SJCRH30 (cell line): ENCODE measurements at regions not wholly inside any gene's neighbourhood (a gene's known extent, or its start where the extent isn't known, plus 50 kb on each side); places are given as distances from the start of the nearest gene placed in this dataset.
A peak's percentile ranks its signal among the peaks of the same experiment; 100 is the strongest.

Experiments used
- DNase-seq, 2 experiments: peaks; one replicate each; pipeline ENCODE4 v3.0.0-alpha.2; 2015 to 2020
- H3K27ac ChIP-seq: fragments of 250-450 bp; sonication (Bioruptor Pico); 2 replicates; pipeline ENCODE4 v1.5.1; 2020; ENCODE audit warnings: mild to moderate bottlenecking, moderate library complexity
- H3K27me3 ChIP-seq: fragments of 250-450 bp; sonication (Bioruptor Pico); 2 replicates; pipeline ENCODE4 v1.5.1; 2020; ENCODE audit warnings: mild to moderate bottlenecking, moderate library complexity
- H3K36me3 ChIP-seq: fragments of 250-450 bp; sonication (Bioruptor Pico); 2 replicates; pipeline ENCODE4 v1.5.1; 2020; ENCODE audit warnings: mild to moderate bottlenecking, moderate library complexity
- H3K4me1 ChIP-seq: fragments of 250-450 bp; sonication (Bioruptor Pico); 2 replicates; pipeline ENCODE4 v1.5.1; 2020; ENCODE audit warnings: mild to moderate bottlenecking, moderate library complexity
- H3K4me3 ChIP-seq: fragments of 250-450 bp; sonication (Bioruptor Pico); 2 replicates; pipeline ENCODE4 v1.5.1; 2020; ENCODE audit warnings: mild to moderate bottlenecking, moderate library complexity
- H3K9me3 ChIP-seq: fragments of 250-450 bp; sonication (Bioruptor Pico); replicated peaks from 2 replicates; pipeline ENCODE4 v1.5.1; 2020; ENCODE audit warnings: mild to moderate bottlenecking, moderate library complexity

DNA sequence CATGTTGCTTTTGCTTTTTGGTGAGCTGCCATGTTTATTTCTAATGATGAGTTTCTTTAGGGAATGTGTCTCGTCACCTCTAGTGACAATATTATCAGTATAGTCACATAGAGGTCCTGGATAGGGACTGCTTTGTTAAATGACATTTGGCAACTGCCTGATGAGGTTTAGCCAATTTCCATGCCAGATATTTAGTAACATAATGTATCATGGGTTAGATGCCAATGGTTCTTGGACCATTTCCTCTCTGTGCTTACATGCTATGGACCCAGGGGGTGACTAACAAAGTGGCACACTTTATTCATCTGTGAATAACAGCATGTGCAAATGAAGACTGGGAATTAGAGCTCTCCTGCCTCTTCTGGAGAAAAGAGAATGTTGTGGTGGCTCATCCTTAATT lies 56.2 kb upstream of the RAB27B start:
- no peaks in the 10 kb centered on the region for H3K36me3 ChIP-seq
- no peaks in the 10 kb centered on the region for H3K27me3 ChIP-seq
- H3K4me1 ChIP-seq: peaks cover 17% of the 10 kb centered on the region
- H3K4me3 ChIP-seq: no peak overlapping the region
- H3K9me3 ChIP-seq: no peaks in the 10 kb centered on the region
- H3K27ac ChIP-seq: no peak overlapping the region
- DNase-seq: no peak

DNA sequence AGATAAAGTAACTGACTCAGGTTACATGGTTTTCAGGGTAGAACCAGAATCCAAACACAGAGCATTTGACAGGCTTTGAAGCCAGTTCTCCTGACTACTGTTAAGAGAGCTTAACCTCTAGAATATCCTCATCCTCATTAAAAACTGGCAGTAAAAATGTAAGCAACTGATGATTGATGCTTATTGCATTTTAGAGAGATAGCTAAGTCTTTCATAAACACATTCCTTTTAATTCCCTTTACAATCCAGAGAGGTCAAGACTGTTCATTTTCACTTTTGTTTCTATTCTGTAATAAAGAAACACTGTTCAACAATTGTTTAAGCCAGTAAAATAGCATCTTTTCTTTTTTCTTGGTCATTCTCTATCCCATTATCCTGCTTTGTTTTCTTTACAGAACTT lies 53.9 kb upstream of the RAB27B start:
- H3K27me3 ChIP-seq: no peaks in the 10 kb centered on the region
- no peak overlapping the region for H3K4me3 ChIP-seq
- no peaks in the 10 kb centered on the region for H3K9me3 ChIP-seq
- DNase-seq: no peak
- H3K27ac ChIP-seq: peak overlapping the region; percentile 58
- no peaks in the 10 kb centered on the region for H3K36me3 ChIP-seq
- peaks cover 17% of the 10 kb centered on the region for H3K4me1 ChIP-seq

DNA sequence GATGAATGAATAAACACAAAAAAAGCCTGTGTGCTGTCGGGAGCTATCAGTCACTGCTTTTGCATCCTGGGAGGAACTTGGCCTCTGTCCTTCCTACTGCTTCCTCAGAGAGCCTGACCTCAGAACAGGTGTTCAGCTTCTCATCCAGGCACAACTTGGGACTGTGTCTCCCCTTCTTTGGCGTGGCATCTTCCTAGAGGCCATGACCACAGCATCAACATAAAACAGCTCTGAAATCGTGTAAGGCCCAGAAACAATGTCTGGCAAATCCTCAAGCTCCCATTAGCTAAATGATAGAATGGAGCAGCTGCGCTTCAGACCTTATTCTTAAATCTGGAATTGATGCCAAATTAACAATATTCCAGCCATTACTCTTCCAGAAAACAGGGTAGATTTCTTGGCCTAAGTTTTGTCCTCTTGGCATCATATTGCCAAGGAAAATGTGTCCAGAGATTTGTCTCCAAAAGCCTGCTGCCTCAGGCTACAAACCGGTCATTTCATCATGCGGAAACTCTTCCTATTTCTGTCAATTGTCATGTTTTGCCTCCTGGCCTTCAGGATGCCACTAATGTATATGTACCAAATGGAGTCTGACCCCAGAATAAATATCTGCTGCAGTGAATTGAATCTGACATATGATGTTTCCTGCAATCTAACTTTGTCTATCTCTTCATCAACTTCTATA lies 53.2 kb upstream of the RAB27B start:
- Histone ChIP-seq H3K9me3 (no peaks in the 10 kb centered on the region), H3K27ac (peak overlapping the region; percentile 58), H3K36me3 (no peaks in the 10 kb centered on the region), H3K27me3 (no peaks in the 10 kb centered on the region), H3K4me1 (peaks cover 17% of the 10 kb centered on the region), H3K4me3 (no peak overlapping the region)
- DNase-seq: peak; percentile 55 to 74

- H3K9me3 ChIP-seq: no peaks in the 10 kb centered on the region
- H3K4me3 ChIP-seq: no peak overlapping the region
- H3K4me1 ChIP-seq: peaks cover 17% of the 10 kb centered on the region
- H3K27ac ChIP-seq: peak overlapping the region; percentile 58
- H3K27me3 ChIP-seq: no peaks in the 10 kb centered on the region
- no peaks in the 10 kb centered on the region for H3K36me3 ChIP-seq
- DNase-seq: peak in 1 of 2 experiments; percentile 34
Observed at GRCh38 chr18:54775686-54776085, 52.6 kb upstream of the RAB27B start.

DNA sequence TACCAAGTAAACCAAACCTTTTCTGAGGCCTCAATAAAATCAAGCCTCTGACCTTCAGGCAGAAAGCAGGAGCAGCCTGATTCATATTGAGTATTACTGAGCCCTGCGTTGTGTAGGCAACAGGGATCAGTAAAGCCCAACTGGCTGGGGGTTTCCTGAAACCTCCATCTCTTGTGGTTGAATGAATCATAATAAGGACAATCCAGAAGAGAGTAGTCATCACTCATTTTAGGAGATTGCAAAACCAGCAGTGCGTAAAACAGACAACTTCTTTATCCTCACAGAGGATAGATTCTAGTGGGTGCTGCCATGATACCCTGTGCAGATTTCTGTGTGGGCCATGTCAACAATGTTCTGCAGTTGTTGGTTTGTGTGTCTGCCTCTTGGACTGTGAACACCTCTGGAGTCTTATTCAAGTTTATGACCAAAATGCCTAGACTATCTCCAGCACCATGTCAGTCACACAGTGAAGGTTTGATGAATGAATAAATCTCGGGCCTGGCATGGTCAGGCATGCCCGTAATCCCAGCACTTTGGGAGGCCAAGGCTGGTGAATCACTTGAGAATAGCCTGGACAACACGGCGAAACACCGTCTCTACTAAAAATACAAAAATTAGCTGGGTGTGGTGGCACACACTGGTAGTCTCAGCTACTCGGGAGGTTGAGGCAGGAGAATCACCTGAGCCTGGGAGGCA lies 51.8 kb upstream of the RAB27B start:
- Histone ChIP-seq H3K27me3 (no peaks in the 10 kb centered on the region), H3K27ac (peak overlapping the region; percentile 58), H3K36me3 (no peaks in the 10 kb centered on the region), H3K4me1 (peaks cover 17% of the 10 kb centered on the region), H3K9me3 (no peaks in the 10 kb centered on the region), H3K4me3 (no peak overlapping the region)
- peak; percentile 47 to 66 for DNase-seq

GRCh38 chr18:54777118-54777791 lies 51.0 kb upstream of the RAB27B start:
- no peaks in the 10 kb centered on the region for H3K9me3 ChIP-seq
- no peaks in the 10 kb centered on the region for H3K36me3 ChIP-seq
- H3K4me1 ChIP-seq: peaks cover 17% of the 10 kb centered on the region
- H3K27ac ChIP-seq: no peak overlapping the region
- no peak for DNase-seq
- H3K4me3 ChIP-seq: no peak overlapping the region
- H3K27me3 ChIP-seq: no peaks in the 10 kb centered on the region

GRCh38 chr18:54777989-54778388 lies 50.3 kb upstream of the RAB27B start:
- no peaks in the 10 kb centered on the region for H3K36me3 ChIP-seq
- no peak overlapping the region for H3K4me3 ChIP-seq
- DNase-seq: no peak
- H3K27me3 ChIP-seq: no peaks in the 10 kb centered on the region
- H3K4me1 ChIP-seq: peaks cover 17% of the 10 kb centered on the region
- H3K9me3 ChIP-seq: no peaks in the 10 kb centered on the region
- H3K27ac ChIP-seq: no peak overlapping the region
